Neural progenitor cell (in vitro differentiated cells): ENCODE measurements at regions not wholly inside any gene's neighbourhood (a gene's known extent, or its start where the extent isn't known, plus 50 kb on each side); places are given as distances from the start of the nearest gene placed in this dataset.

Source experiments
- DNase-seq: peaks from one replicate; pipeline ENCODE4 v3.0.0-alpha.2; 2016; ENCODE audit warnings: low spot score
- H2AFZ ChIP-seq: fragments of 200-600 bp; sonication (generic); replicated peaks from 2 replicates; pipeline ENCODE4 v1.6.1; 2016; ENCODE audit warnings: antibody characterized with exemption
- H3F3A ChIP-seq: fragments of 200-600 bp; sonication (generic); 2 replicates; pipeline ENCODE4 v1.6.1; 2016; ENCODE audit warnings: antibody characterized with exemption, low read depth
- H3K27ac ChIP-seq: fragments of 200-600 bp; sonication (generic); 2 replicates; pipeline ENCODE4 v1.5.1; 2016; ENCODE audit warnings: mild to moderate bottlenecking
- H3K27me3 ChIP-seq: fragments of 200-600 bp; sonication (generic); 2 replicates; pipeline ENCODE4 v1.6.1; 2016; ENCODE audit warnings: mild to moderate bottlenecking, moderate library complexity
- H3K36me3 ChIP-seq: fragments of 200-600 bp; sonication (generic); 2 replicates; pipeline ENCODE4 v1.5.1; 2016
- H3K4me1 ChIP-seq: fragments of 200-600 bp; sonication (generic); 2 replicates; pipeline ENCODE4 v1.6.1; 2016; ENCODE audit warnings: mixed run types
- H3K4me2 ChIP-seq: fragments of 200-600 bp; sonication (generic); 2 replicates; pipeline ENCODE4 v1.6.1; 2016
- H3K4me3 ChIP-seq: fragments of 200-600 bp; sonication (generic); 2 replicates; pipeline ENCODE4 v1.5.1; 2016
- H3K79me2 ChIP-seq: fragments of 200-600 bp; sonication (generic); 2 replicates; pipeline ENCODE4 v1.6.1; 2016; ENCODE audit warnings: low read depth
- H3K9ac ChIP-seq: fragments of 200-600 bp; sonication (generic); 2 replicates; pipeline ENCODE4 v1.6.1; 2016
- H3K9me3 ChIP-seq: fragments of 200-600 bp; sonication (generic); 2 replicates; pipeline ENCODE4 v1.5.1; 2016; ENCODE audit warnings: low read depth
- H4K20me1 ChIP-seq: fragments of 200-600 bp; sonication (generic); 2 replicates; pipeline ENCODE4 v1.6.1; 2016; ENCODE audit warnings: low read depth
- H3K27ac Mint-ChIP-seq: 3 replicates; pipeline ENCODE4 v1.8.0; 2021; ENCODE audit warnings: mixed read lengths
- H3K27me3 Mint-ChIP-seq: 2 replicates; pipeline ENCODE4 v1.8.0; 2022; ENCODE audit warnings: low read depth, mild to moderate bottlenecking, inconsistent platforms, moderate library complexity, mixed read lengths; ENCODE audit not compliant: insufficient read depth
- H3K36me3 Mint-ChIP-seq: 3 replicates; pipeline ENCODE4 v1.8.0; 2021; ENCODE audit warnings: mixed read lengths
- H3K4me1 Mint-ChIP-seq: 3 replicates; pipeline ENCODE4 v1.8.0; 2021; ENCODE audit warnings: mixed read lengths
- H3K4me3 Mint-ChIP-seq: 3 replicates; pipeline ENCODE4 v1.8.0; 2021; ENCODE audit warnings: mild to moderate bottlenecking, moderate library complexity, mixed read lengths
- H3K9me3 Mint-ChIP-seq: 3 replicates; pipeline ENCODE4 v1.8.0; 2020; ENCODE audit warnings: mixed read lengths
- CTCF ChIP-seq: fragments of 200-600 bp; sonication (generic); IDR thresholded peaks from 2 replicates; pipeline ENCODE4 v1.5.1; 2017; ENCODE audit warnings: antibody characterized with exemption, mild to moderate bottlenecking
- EZH2 ChIP-seq: fragments of 200-600 bp; sonication (generic); IDR thresholded peaks from 2 replicates; pipeline ENCODE4 v1.6.1; 2017; ENCODE audit warnings: antibody characterized with exemption, mild to moderate bottlenecking, moderate library complexity
- EZH2phosphoT487 ChIP-seq: fragments of 200-600 bp; sonication (generic); IDR thresholded peaks from 2 replicates; pipeline ENCODE4 v1.6.1; 2017; ENCODE audit warnings: antibody characterized with exemption

GRCh38 chr5:163846512-163846911 is 341.1 kb downstream of the MAT2B start:
- TF ChIP-seq CTCF, result no peak
- TF ChIP-seq EZH2phosphoT487, result no peak
- TF ChIP-seq EZH2, result no peak
- Mint-ChIP-seq H3K4me1 (no peaks in the 10 kb centered on the region), H3K4me3 (no peak overlapping the region)

GRCh38 chr5:163855754-163856153 is 350.3 kb downstream of the MAT2B start:
- no peak for TF ChIP-seq EZH2
- TF ChIP-seq EZH2phosphoT487, result no peak
- TF ChIP-seq CTCF, result no peak
- H3K9me3 ChIP-seq, result no peaks in the 10 kb centered on the region
- Mint-ChIP-seq H3K27ac (no peak overlapping the region), H3K27me3 (no peaks in the 10 kb centered on the region), H3K9me3 (peaks cover 29% of the 10 kb centered on the region), H3K4me1 (no peaks in the 10 kb centered on the region), H3K36me3 (no peaks in the 10 kb centered on the region), H3K4me3 (no peak overlapping the region)
- DNase-seq, result no peak
- no peaks in the 10 kb centered on the region for H4K20me1 ChIP-seq
- no peaks in the 10 kb centered on the region for H3K4me1 ChIP-seq
- H3K4me3 ChIP-seq, result no peak overlapping the region
- H3K27ac ChIP-seq, result no peak overlapping the region
- no peak overlapping the region for H2AFZ ChIP-seq
- no peaks in the 10 kb centered on the region for H3K27me3 ChIP-seq
- H3F3A ChIP-seq, result no peaks in the 10 kb centered on the region
- H3K9ac ChIP-seq, result no peak overlapping the region
- no peaks in the 10 kb centered on the region for H3K79me2 ChIP-seq
- H3K4me2 ChIP-seq, result no peak overlapping the region
- no peaks in the 10 kb centered on the region for H3K36me3 ChIP-seq

More at GRCh38 chr5:163846512-163846911, 341.1 kb downstream of the MAT2B start:
- no peak for DNase-seq
- Histone ChIP-seq H3K9ac (no peak overlapping the region), H3K9me3 (no peaks in the 10 kb centered on the region), H3K4me1 (no peaks in the 10 kb centered on the region), H3K27ac (no peak overlapping the region), H3K27me3 (no peaks in the 10 kb centered on the region), H3K4me2 (no peak overlapping the region), H4K20me1 (no peaks in the 10 kb centered on the region), H2AFZ (no peak overlapping the region), H3K79me2 (no peaks in the 10 kb centered on the region), H3F3A (no peaks in the 10 kb centered on the region), H3K36me3 (no peaks in the 10 kb centered on the region), H3K4me3 (no peak overlapping the region)
- no peaks in the 10 kb centered on the region for H3K27me3 Mint-ChIP-seq
- no peak overlapping the region for H3K27ac Mint-ChIP-seq
- H3K9me3 Mint-ChIP-seq, result no peaks in the 10 kb centered on the region
- H3K36me3 Mint-ChIP-seq, result no peaks in the 10 kb centered on the region

- Histone ChIP-seq H3K9me3 (no peaks in the 10 kb centered on the region), H3K4me2 (no peak overlapping the region), H3K9ac (no peak overlapping the region), H3K4me3 (no peak overlapping the region), H3K36me3 (no peaks in the 10 kb centered on the region), H3K79me2 (no peaks in the 10 kb centered on the region), H3K27me3 (no peaks in the 10 kb centered on the region), H2AFZ (no peak overlapping the region), H4K20me1 (no peaks in the 10 kb centered on the region), H3K4me1 (no peaks in the 10 kb centered on the region), H3F3A (no peaks in the 10 kb centered on the region), H3K27ac (no peak overlapping the region)
- Mint-ChIP-seq H3K27me3 (no peaks in the 10 kb centered on the region), H3K9me3 (peaks cover 5% of the 10 kb centered on the region), H3K27ac (no peak overlapping the region), H3K4me1 (no peaks in the 10 kb centered on the region), H3K36me3 (no peaks in the 10 kb centered on the region), H3K4me3 (no peak overlapping the region)
- no peak for TF ChIP-seq EZH2
- no peak for TF ChIP-seq EZH2phosphoT487
- DNase-seq, result no peak
These were observed 356.3 kb downstream of the MAT2B start for GRCh38 chr5:163861670-163862069.

GRCh38 chr5:163867324-163867723 is 361.9 kb downstream of the MAT2B start:
- Mint-ChIP-seq H3K4me3 (no peak overlapping the region), H3K4me1 (peaks cover 12% of the 10 kb centered on the region), H3K9me3 (no peaks in the 10 kb centered on the region), H3K36me3 (no peaks in the 10 kb centered on the region), H3K27me3 (no peaks in the 10 kb centered on the region), H3K27ac (no peak overlapping the region)
- H3F3A ChIP-seq, result no peaks in the 10 kb centered on the region
- no peak overlapping the region for H3K9ac ChIP-seq
- no peaks in the 10 kb centered on the region for H3K9me3 ChIP-seq
- no peaks in the 10 kb centered on the region for H3K27me3 ChIP-seq
- H3K36me3 ChIP-seq, result no peaks in the 10 kb centered on the region
- no peak for DNase-seq
- H3K4me3 ChIP-seq, result no peak overlapping the region
- H4K20me1 ChIP-seq, result no peaks in the 10 kb centered on the region
- TF ChIP-seq EZH2, result no peak
- no peak for TF ChIP-seq CTCF
- no peak for TF ChIP-seq EZH2phosphoT487
- no peaks in the 10 kb centered on the region for H3K79me2 ChIP-seq
- H3K27ac ChIP-seq, result no peak overlapping the region
- no peak overlapping the region for H3K4me2 ChIP-seq
- peaks cover 7% of the 10 kb centered on the region for H3K4me1 ChIP-seq
- H2AFZ ChIP-seq, result no peak overlapping the region
